Skin of body (tissue), 1 donor: ENCODE measurements at regions not wholly inside any gene's neighbourhood (a gene's known extent, or its start where the extent isn't known, plus 50 kb on each side); places are given as distances from the start of the nearest gene placed in this dataset.

ENCODE experiments used
- DNase-seq: peaks from one replicate; lab custom pipeline; 2025; lab: John Stamatoyannopoulos, UW

GRCh38 chr9:13556656-13557055 is 277.2 kb upstream of the MPDZ start:
- no peak for DNase-seq

- DNase-seq: no peak
Measured at GRCh38 chr9:13555989-13556500, 276.6 kb upstream of the MPDZ start.

- no peak for DNase-seq
Measured at GRCh38 chr9:13555516-13555915, 276.0 kb upstream of the MPDZ start.

- DNase-seq: no peak
Measured at GRCh38 chr9:13554626-13555025, 275.1 kb upstream of the MPDZ start.

GRCh38 chr9:13552606-13553215 is 273.2 kb upstream of the MPDZ start:
- DNase-seq: no peak

- DNase-seq: no peak
Measured at GRCh38 chr9:13550519-13550918, 271.0 kb upstream of the MPDZ start.

- no peak for DNase-seq
Measured at GRCh38 chr9:13548535-13548934, 269.0 kb upstream of the MPDZ start.

GRCh38 chr9:13535141-13535540 is 255.6 kb upstream of the MPDZ start:
- no peak for DNase-seq

GRCh38 chr9:13534006-13534405 is 254.5 kb upstream of the MPDZ start:
- no peak for DNase-seq

GRCh38 chr9:13532407-13532806 is 252.9 kb upstream of the MPDZ start:
- DNase-seq: no peak

- DNase-seq: no peak
Measured at GRCh38 chr9:13529321-13530104, 250.0 kb upstream of the MPDZ start.

- DNase-seq: no peak
Measured at GRCh38 chr9:13524245-13524644, 244.8 kb upstream of the MPDZ start.

- DNase-seq: no peak
Measured at GRCh38 chr9:13520069-13520468, 240.6 kb upstream of the MPDZ start.

GRCh38 chr9:13513716-13514444 is 234.4 kb upstream of the MPDZ start:
- DNase-seq: no peak

GRCh38 chr9:13513286-13513685 is 233.8 kb upstream of the MPDZ start:
- DNase-seq: peak; percentile 94

- no peak for DNase-seq
Measured at GRCh38 chr9:13508681-13509080, 229.2 kb upstream of the MPDZ start.

- DNase-seq: no peak
Measured at GRCh38 chr9:13508086-13508485, 228.6 kb upstream of the MPDZ start.

- DNase-seq: no peak
Measured at GRCh38 chr9:13505797-13506196, 226.3 kb upstream of the MPDZ start.

GRCh38 chr9:13503599-13503998 is 224.1 kb upstream of the MPDZ start:
- DNase-seq: no peak

GRCh38 chr9:13502484-13502883 is 223.0 kb upstream of the MPDZ start:
- no peak for DNase-seq

GRCh38 chr9:13501018-13501417 is 221.5 kb upstream of the MPDZ start:
- no peak for DNase-seq

GRCh38 chr9:13500034-13500433 is 220.5 kb upstream of the MPDZ start:
- DNase-seq: no peak
